Neural progenitor cell (in vitro differentiated cells): ENCODE measurements at regions not wholly inside any gene's neighbourhood (a gene's known extent, or its start where the extent isn't known, plus 50 kb on each side); places are given as distances from the start of the nearest gene placed in this dataset.

ENCODE experiments used
- DNase-seq: peaks from one replicate; pipeline ENCODE4 v3.0.0-alpha.2; 2016; ENCODE audit warnings: low spot score
- H2AFZ ChIP-seq: fragments of 200-600 bp; sonication (generic); replicated peaks from 2 replicates; pipeline ENCODE4 v1.6.1; 2016; ENCODE audit warnings: antibody characterized with exemption
- H3F3A ChIP-seq: fragments of 200-600 bp; sonication (generic); 2 replicates; pipeline ENCODE4 v1.6.1; 2016; ENCODE audit warnings: antibody characterized with exemption, low read depth
- H3K27ac ChIP-seq: fragments of 200-600 bp; sonication (generic); 2 replicates; pipeline ENCODE4 v1.5.1; 2016; ENCODE audit warnings: mild to moderate bottlenecking
- H3K27me3 ChIP-seq: fragments of 200-600 bp; sonication (generic); 2 replicates; pipeline ENCODE4 v1.6.1; 2016; ENCODE audit warnings: mild to moderate bottlenecking, moderate library complexity
- H3K36me3 ChIP-seq: fragments of 200-600 bp; sonication (generic); 2 replicates; pipeline ENCODE4 v1.5.1; 2016
- H3K4me1 ChIP-seq: fragments of 200-600 bp; sonication (generic); 2 replicates; pipeline ENCODE4 v1.6.1; 2016; ENCODE audit warnings: mixed run types
- H3K4me2 ChIP-seq: fragments of 200-600 bp; sonication (generic); 2 replicates; pipeline ENCODE4 v1.6.1; 2016
- H3K4me3 ChIP-seq: fragments of 200-600 bp; sonication (generic); 2 replicates; pipeline ENCODE4 v1.5.1; 2016
- H3K79me2 ChIP-seq: fragments of 200-600 bp; sonication (generic); 2 replicates; pipeline ENCODE4 v1.6.1; 2016; ENCODE audit warnings: low read depth
- H3K9ac ChIP-seq: fragments of 200-600 bp; sonication (generic); 2 replicates; pipeline ENCODE4 v1.6.1; 2016
- H3K9me3 ChIP-seq: fragments of 200-600 bp; sonication (generic); 2 replicates; pipeline ENCODE4 v1.5.1; 2016; ENCODE audit warnings: low read depth
- H4K20me1 ChIP-seq: fragments of 200-600 bp; sonication (generic); 2 replicates; pipeline ENCODE4 v1.6.1; 2016; ENCODE audit warnings: low read depth
- H3K27ac Mint-ChIP-seq: 3 replicates; pipeline ENCODE4 v1.8.0; 2021; ENCODE audit warnings: mixed read lengths
- H3K27me3 Mint-ChIP-seq: 2 replicates; pipeline ENCODE4 v1.8.0; 2022; ENCODE audit warnings: low read depth, mild to moderate bottlenecking, inconsistent platforms, moderate library complexity, mixed read lengths; ENCODE audit not compliant: insufficient read depth
- H3K36me3 Mint-ChIP-seq: 3 replicates; pipeline ENCODE4 v1.8.0; 2021; ENCODE audit warnings: mixed read lengths
- H3K4me1 Mint-ChIP-seq: 3 replicates; pipeline ENCODE4 v1.8.0; 2021; ENCODE audit warnings: mixed read lengths
- H3K4me3 Mint-ChIP-seq: 3 replicates; pipeline ENCODE4 v1.8.0; 2021; ENCODE audit warnings: mild to moderate bottlenecking, moderate library complexity, mixed read lengths
- H3K9me3 Mint-ChIP-seq: 3 replicates; pipeline ENCODE4 v1.8.0; 2020; ENCODE audit warnings: mixed read lengths
- EZH2 ChIP-seq: fragments of 200-600 bp; sonication (generic); IDR thresholded peaks from 2 replicates; pipeline ENCODE4 v1.6.1; 2017; ENCODE audit warnings: antibody characterized with exemption, mild to moderate bottlenecking, moderate library complexity
- EZH2phosphoT487 ChIP-seq: fragments of 200-600 bp; sonication (generic); IDR thresholded peaks from 2 replicates; pipeline ENCODE4 v1.6.1; 2017; ENCODE audit warnings: antibody characterized with exemption
- TF ChIP-seq, protein P1 (sequence below): fragments of 200-600 bp; sonication (generic); IDR thresholded peaks from 2 replicates; pipeline ENCODE4 v1.5.1; 2017; ENCODE audit warnings: antibody characterized with exemption, mild to moderate bottlenecking

- Histone ChIP-seq H3K27ac (no peak overlapping the region), H4K20me1 (no peaks in the 10 kb centered on the region), H3K36me3 (no peaks in the 10 kb centered on the region), H2AFZ (peak overlapping the region; percentile 48), H3K79me2 (no peaks in the 10 kb centered on the region), H3K4me3 (no peak overlapping the region), H3K9me3 (no peaks in the 10 kb centered on the region), H3K4me1 (no peaks in the 10 kb centered on the region), H3F3A (no peaks in the 10 kb centered on the region), H3K9ac (no peak overlapping the region), H3K27me3 (no peaks in the 10 kb centered on the region), H3K4me2 (no peak overlapping the region)
- H3K9me3 Mint-ChIP-seq: peaks cover 7% of the 10 kb centered on the region
- H3K27ac Mint-ChIP-seq: no peak overlapping the region
- TF ChIP-seq, protein P1, sequence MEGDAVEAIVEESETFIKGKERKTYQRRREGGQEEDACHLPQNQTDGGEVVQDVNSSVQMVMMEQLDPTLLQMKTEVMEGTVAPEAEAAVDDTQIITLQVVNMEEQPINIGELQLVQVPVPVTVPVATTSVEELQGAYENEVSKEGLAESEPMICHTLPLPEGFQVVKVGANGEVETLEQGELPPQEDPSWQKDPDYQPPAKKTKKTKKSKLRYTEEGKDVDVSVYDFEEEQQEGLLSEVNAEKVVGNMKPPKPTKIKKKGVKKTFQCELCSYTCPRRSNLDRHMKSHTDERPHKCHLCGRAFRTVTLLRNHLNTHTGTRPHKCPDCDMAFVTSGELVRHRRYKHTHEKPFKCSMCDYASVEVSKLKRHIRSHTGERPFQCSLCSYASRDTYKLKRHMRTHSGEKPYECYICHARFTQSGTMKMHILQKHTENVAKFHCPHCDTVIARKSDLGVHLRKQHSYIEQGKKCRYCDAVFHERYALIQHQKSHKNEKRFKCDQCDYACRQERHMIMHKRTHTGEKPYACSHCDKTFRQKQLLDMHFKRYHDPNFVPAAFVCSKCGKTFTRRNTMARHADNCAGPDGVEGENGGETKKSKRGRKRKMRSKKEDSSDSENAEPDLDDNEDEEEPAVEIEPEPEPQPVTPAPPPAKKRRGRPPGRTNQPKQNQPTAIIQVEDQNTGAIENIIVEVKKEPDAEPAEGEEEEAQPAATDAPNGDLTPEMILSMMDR: no peak
- TF ChIP-seq EZH2phosphoT487 (no peak), EZH2 (no peak)
- peaks cover 6% of the 10 kb centered on the region for H3K4me1 Mint-ChIP-seq
- H3K4me3 Mint-ChIP-seq: no peak overlapping the region
- H3K27me3 Mint-ChIP-seq: peaks cover 14% of the 10 kb centered on the region
- H3K36me3 Mint-ChIP-seq: no peaks in the 10 kb centered on the region
- no peak for DNase-seq
Measured at GRCh38 chr17:17416400-17417360, 60.1 kb upstream of the MED9 start.

DNA sequence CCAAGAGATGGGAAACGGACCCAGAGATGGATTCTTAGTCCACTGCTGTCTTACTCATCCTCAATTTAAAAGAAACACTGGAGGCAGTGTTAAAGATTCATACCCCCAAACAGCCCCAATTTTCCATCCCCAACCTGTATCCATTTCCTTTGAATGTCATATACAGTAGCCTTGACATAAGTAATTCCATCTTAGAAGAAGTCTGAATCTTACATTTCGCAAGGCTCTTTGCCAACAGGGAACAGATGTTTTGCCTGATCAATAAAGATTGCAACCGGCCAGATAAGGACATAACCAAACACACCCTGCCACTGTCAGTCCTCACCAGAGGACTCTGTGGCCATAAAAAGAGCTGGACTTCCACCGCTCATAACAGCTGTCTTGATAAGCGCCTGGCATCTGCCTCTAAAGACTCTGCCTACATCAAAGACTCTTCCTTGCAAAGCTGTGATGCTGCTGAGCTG lies 59.0 kb upstream of the MED9 start:
- TF ChIP-seq, protein P1: no peak
- TF ChIP-seq EZH2 (no peak), EZH2phosphoT487 (no peak)
- no peaks in the 10 kb centered on the region for H3K4me1 ChIP-seq
- H3K9me3 Mint-ChIP-seq: peaks cover 8% of the 10 kb centered on the region
- peaks cover 6% of the 10 kb centered on the region for H3K4me1 Mint-ChIP-seq
- no peak overlapping the region for H3K27ac ChIP-seq
- no peaks in the 10 kb centered on the region for H3K9me3 ChIP-seq
- H3K4me3 Mint-ChIP-seq: no peak overlapping the region
- H3K27me3 ChIP-seq: no peaks in the 10 kb centered on the region
- no peak for DNase-seq
- no peaks in the 10 kb centered on the region for H3K36me3 Mint-ChIP-seq
- no peaks in the 10 kb centered on the region for H3K79me2 ChIP-seq
- H3K4me3 ChIP-seq: no peak overlapping the region
- H3K27ac Mint-ChIP-seq: no peak overlapping the region
- H4K20me1 ChIP-seq: no peaks in the 10 kb centered on the region
- no peak overlapping the region for H2AFZ ChIP-seq
- H3K4me2 ChIP-seq: no peak overlapping the region
- H3F3A ChIP-seq: no peaks in the 10 kb centered on the region
- H3K27me3 Mint-ChIP-seq: peaks cover 9% of the 10 kb centered on the region
- no peaks in the 10 kb centered on the region for H3K36me3 ChIP-seq
- no peak overlapping the region for H3K9ac ChIP-seq

- TF ChIP-seq, protein P1: no peak
- no peak for TF ChIP-seq EZH2phosphoT487
- TF ChIP-seq EZH2: no peak
- Histone ChIP-seq H3K36me3 (no peaks in the 10 kb centered on the region), H4K20me1 (no peaks in the 10 kb centered on the region), H3K4me1 (no peaks in the 10 kb centered on the region), H3K27me3 (no peaks in the 10 kb centered on the region), H2AFZ (no peak overlapping the region), H3K4me2 (no peak overlapping the region), H3K9ac (no peak overlapping the region), H3K79me2 (no peaks in the 10 kb centered on the region), H3K4me3 (no peak overlapping the region), H3K9me3 (no peaks in the 10 kb centered on the region), H3K27ac (no peak overlapping the region), H3F3A (no peaks in the 10 kb centered on the region)
- Mint-ChIP-seq H3K4me3 (no peak overlapping the region), H3K27me3 (peaks cover 4% of the 10 kb centered on the region), H3K4me1 (peaks cover 6% of the 10 kb centered on the region), H3K36me3 (no peaks in the 10 kb centered on the region), H3K9me3 (peaks cover 10% of the 10 kb centered on the region), H3K27ac (no peak overlapping the region)
- no peak for DNase-seq
Measured at GRCh38 chr17:17419166-17419565, 57.6 kb upstream of the MED9 start.
